Loucy (cell line): ENCODE measurements at regions not wholly inside any gene's neighbourhood (a gene's known extent, or its start where the extent isn't known, plus 50 kb on each side); places are given as distances from the start of the nearest gene placed in this dataset.

Experiments used
- H2AFZ ChIP-seq: fragments of 200-600 bp; sonication (generic); 2 replicates; pipeline ENCODE4 v1.6.0; 2016; ENCODE audit warnings: antibody characterized with exemption, mild to moderate bottlenecking, low read length, moderate library complexity
- H3F3A ChIP-seq: fragments of 200-600 bp; 2 replicates; pipeline ENCODE4 v1.6.0; 2016; ENCODE audit warnings: antibody characterized with exemption, low read depth, mild to moderate bottlenecking
- H3K27me3 ChIP-seq: fragments of 200-600 bp; sonication (generic); 2 replicates; pipeline ENCODE4 v1.6.1; 2014; ENCODE audit warnings: low read length, mild to moderate bottlenecking; ENCODE audit not compliant: insufficient read depth, poor library complexity, severe bottlenecking
- H3K36me3 ChIP-seq: fragments of 200-600 bp; sonication (generic); 2 replicates; pipeline ENCODE4 v1.6.1; 2016; ENCODE audit warnings: low read length; ENCODE audit not compliant: insufficient read depth
- H3K4me1 ChIP-seq: fragments of 200-600 bp; sonication (generic); 2 replicates; pipeline ENCODE4 v1.5.1; 2014; ENCODE audit warnings: low read length, mild to moderate bottlenecking; ENCODE audit not compliant: insufficient read depth, poor library complexity, severe bottlenecking
- H3K4me2 ChIP-seq: fragments of 200-600 bp; sonication (generic); 2 replicates; pipeline ENCODE4 v1.6.0; 2014; ENCODE audit warnings: antibody characterized with exemption, low read length, low read depth, mild to moderate bottlenecking; ENCODE audit not compliant: poor library complexity, severe bottlenecking
- H3K4me3 ChIP-seq: fragments of 200-600 bp; sonication (generic); 2 replicates; pipeline ENCODE4 v1.5.1; 2014; ENCODE audit warnings: low read length, mild to moderate bottlenecking, mixed read lengths; ENCODE audit not compliant: poor library complexity, severe bottlenecking
- H3K79me2 ChIP-seq: fragments of 200-600 bp; sonication (generic); 2 replicates; pipeline ENCODE4 v1.6.1; 2014; ENCODE audit warnings: low read length; ENCODE audit not compliant: insufficient read depth
- H3K9ac ChIP-seq: fragments of 200-600 bp; sonication (generic); 2 replicates; pipeline ENCODE4 v1.6.0; 2014; ENCODE audit warnings: mild to moderate bottlenecking, low read depth, low read length, moderate library complexity; ENCODE audit not compliant: poor library complexity, severe bottlenecking
- H3K9me2 ChIP-seq: fragments of 200-600 bp; sonication (generic); replicated peaks from 2 replicates; pipeline ENCODE4 v1.6.1; 2016; ENCODE audit warnings: low read depth, low read length, mixed read lengths
- H3K9me3 ChIP-seq: fragments of 200-600 bp; sonication (generic); 2 replicates; pipeline ENCODE4 v1.6.1; 2014; ENCODE audit warnings: mild to moderate bottlenecking, antibody characterized with exemption, low read length, low read depth; ENCODE audit not compliant: insufficient read depth
- H4K20me1 ChIP-seq: fragments of 200-600 bp; sonication (generic); 2 replicates; pipeline ENCODE4 v1.6.0; 2014; ENCODE audit warnings: antibody characterized with exemption, low read length, mild to moderate bottlenecking; ENCODE audit not compliant: insufficient read depth, poor library complexity, severe bottlenecking
- CTCF ChIP-seq: fragments of 200-600 bp; sonication (generic); conservative IDR thresholded peaks from 2 replicates; pipeline ENCODE4 v1.5.1; 2014; ENCODE audit warnings: mild to moderate bottlenecking, antibody characterized with exemption, low read length
- EZH2phosphoT487 ChIP-seq: fragments of 200-600 bp; IDR thresholded peaks from 2 replicates; pipeline ENCODE4 v1.6.1; 2018; ENCODE audit warnings: antibody characterized with exemption, mild to moderate bottlenecking, moderate library complexity, borderline replicate concordance

- Histone ChIP-seq H3K4me1 (no peaks in the 10 kb centered on the region), H3K4me3 (no peak overlapping the region), H3K9me2 (no peaks in the 10 kb centered on the region), H3K36me3 (no peaks in the 10 kb centered on the region), H3K9ac (no peak overlapping the region), H3K79me2 (no peaks in the 10 kb centered on the region), H3K9me3 (no peaks in the 10 kb centered on the region), H2AFZ (no peak overlapping the region), H3K27me3 (no peaks in the 10 kb centered on the region), H3K4me2 (no peak overlapping the region), H4K20me1 (no peaks in the 10 kb centered on the region), H3F3A (no peaks in the 10 kb centered on the region)
- TF ChIP-seq EZH2phosphoT487 (no peak), CTCF (no peak)
Observed at GRCh38 chr5:167064198-167064776, 1227.2 kb upstream of the WWC1 start.

- H3K4me3 ChIP-seq: no peak overlapping the region
- no peaks in the 10 kb centered on the region for H3K36me3 ChIP-seq
- H3K9me2 ChIP-seq: no peaks in the 10 kb centered on the region
- H3K9me3 ChIP-seq: no peaks in the 10 kb centered on the region
- no peak for TF ChIP-seq EZH2phosphoT487
- no peak for TF ChIP-seq CTCF
- no peaks in the 10 kb centered on the region for H3F3A ChIP-seq
- H3K9ac ChIP-seq: no peak overlapping the region
- no peak overlapping the region for H2AFZ ChIP-seq
- H3K4me2 ChIP-seq: no peak overlapping the region
- no peaks in the 10 kb centered on the region for H3K27me3 ChIP-seq
- no peaks in the 10 kb centered on the region for H3K79me2 ChIP-seq
- H4K20me1 ChIP-seq: no peaks in the 10 kb centered on the region
- H3K4me1 ChIP-seq: no peaks in the 10 kb centered on the region
Observed at GRCh38 chr5:167065794-167066193, 1225.7 kb upstream of the WWC1 start.

GRCh38 chr5:167071981-167072610, 1219.3 kb upstream of the WWC1 start:
- TF ChIP-seq CTCF (no peak), EZH2phosphoT487 (no peak)
- H4K20me1 ChIP-seq: no peaks in the 10 kb centered on the region
- no peaks in the 10 kb centered on the region for H3K36me3 ChIP-seq
- no peaks in the 10 kb centered on the region for H3F3A ChIP-seq
- H3K4me2 ChIP-seq: no peak overlapping the region
- H3K79me2 ChIP-seq: no peaks in the 10 kb centered on the region
- no peaks in the 10 kb centered on the region for H3K9me3 ChIP-seq
- no peak overlapping the region for H2AFZ ChIP-seq
- H3K4me1 ChIP-seq: no peaks in the 10 kb centered on the region
- no peak overlapping the region for H3K9ac ChIP-seq
- no peaks in the 10 kb centered on the region for H3K9me2 ChIP-seq
- H3K27me3 ChIP-seq: no peaks in the 10 kb centered on the region
- no peak overlapping the region for H3K4me3 ChIP-seq
